ENCODE measurements at regions not wholly inside any gene's neighbourhood (a gene's known extent, or its start where the extent isn't known, plus 50 kb on each side); places are given as distances from the start of the nearest gene placed in this dataset.

- TF ChIP-seq CTCF (IDR thresholded peaks at IDR 0.05), result no peak
- TF ChIP-seq EP300 (IDR thresholded peaks at IDR 0.05), result no peak
- no peak for TF ChIP-seq POLR2A (IDR thresholded peaks at IDR 0.05)
These were observed 442.4 kb downstream of the RBFOX1 start for GRCh38 chr16:7775072-7775488.

All from ovary (tissue), 3 donors.